GM19328 (cell line): ENCODE measurements at regions not wholly inside any gene's neighbourhood (a gene's known extent, or its start where the extent isn't known, plus 50 kb on each side); places are given as distances from the start of the nearest gene placed in this dataset.
"Not testable (repeated sequence)": the region's sequence is repeated elsewhere in the genome, so short reads cannot be mapped to it uniquely, and the experiment has no call there.

Experiments used
- ATAC-seq: cut with Tn5 transposase; IDR thresholded peaks from one replicate; pipeline ENCODE4 v1.9.1; 2021; ENCODE audit warnings: mild to moderate bottlenecking, moderate library complexity; ENCODE audit not compliant: unreplicated experiment

- ATAC-seq, result no peak
Measured at GRCh38 chr20:39751557-39752137, 789.5 kb downstream of the DHX35 start.

GRCh38 chr20:39745380-39745779, 783.2 kb downstream of the DHX35 start:
- ATAC-seq, result no peak

GRCh38 chr20:39738651-39739050, 776.5 kb downstream of the DHX35 start:
- no peak for ATAC-seq

GRCh38 chr20:39736434-39737327, 774.5 kb downstream of the DHX35 start:
- ATAC-seq, result no peak

GRCh38 chr20:39725513-39725912, 763.4 kb downstream of the DHX35 start:
- not testable (repeated sequence) for ATAC-seq

GRCh38 chr20:39719293-39719692, 757.1 kb downstream of the DHX35 start:
- ATAC-seq, result no peak

GRCh38 chr20:39717936-39718335, 755.8 kb downstream of the DHX35 start:
- ATAC-seq, result no peak

- no peak for ATAC-seq
Measured at GRCh38 chr20:39716796-39717341, 754.7 kb downstream of the DHX35 start.

GRCh38 chr20:39713076-39713840, 751.1 kb downstream of the DHX35 start:
- no peak for ATAC-seq

GRCh38 chr20:39706184-39706663, 744.1 kb downstream of the DHX35 start:
- no peak for ATAC-seq

GRCh38 chr20:39705032-39705431, 742.9 kb downstream of the DHX35 start:
- no peak for ATAC-seq

- not testable (repeated sequence) for ATAC-seq
Measured at GRCh38 chr20:39703357-39703756, 741.2 kb downstream of the DHX35 start.

GRCh38 chr20:39702701-39703349, 740.7 kb downstream of the DHX35 start:
- ATAC-seq, result no peak

GRCh38 chr20:39700528-39700927, 738.4 kb downstream of the DHX35 start:
- no peak for ATAC-seq

GRCh38 chr20:39699166-39699725, 737.1 kb downstream of the DHX35 start:
- no peak for ATAC-seq

- ATAC-seq, result no peak
Measured at GRCh38 chr20:39698752-39699151, 736.6 kb downstream of the DHX35 start.

GRCh38 chr20:39691151-39691862, 729.2 kb downstream of the DHX35 start:
- ATAC-seq, result no peak

GRCh38 chr20:39676857-39677391, 714.8 kb downstream of the DHX35 start:
- no peak for ATAC-seq

GRCh38 chr20:39676241-39676640, 714.1 kb downstream of the DHX35 start:
- ATAC-seq, result no peak
